HEK293 (cell line): ENCODE measurements at regions not wholly inside any gene's neighbourhood (a gene's known extent, or its start where the extent isn't known, plus 50 kb on each side); places are given as distances from the start of the nearest gene placed in this dataset.

Source experiments
- CTCF ChIA-PET: fragments of 350-600 bp; formaldehyde crosslinking; extraction: SDS; loops from one replicate; lab custom pipeline; 2021; ENCODE audit warnings: antibody characterized with exemption; lab: Yijun Ruan, JAX
- POLR2A ChIA-PET: fragments of 300-600 bp; formaldehyde crosslinking; extraction: SDS; loops from one replicate; lab custom pipeline; 2020; ENCODE audit warnings: antibody characterized with exemption, inconsistent platforms; lab: Yijun Ruan, JAX
- H3K27ac ChIP-seq: fragments of 200-500 bp; sonication (Bioruptor generic); 2 replicates; pipeline ENCODE4 v1.5.1; 2014; ENCODE audit warnings: low read depth, low read length, control low read depth, inconsistent platforms; ENCODE audit errors: extremely low read depth
- H3K36me3 ChIP-seq, 2 experiments: fragments of 200-500 bp in 1 of 2; sonication (Bioruptor generic) in 1 of 2; 1 replicate in 1 of 2; 2 replicates in 1 of 2; pipeline ENCODE4 v1.5.1; 2014 to 2017; ENCODE audit warnings: inconsistent platforms in 2 of 2, low read length in 2 of 2; ENCODE audit not compliant: control insufficient read depth in 2 of 2, insufficient read depth in 1 of 2
- H3K4me1 ChIP-seq: fragments of 200-500 bp; sonication (Bioruptor generic); 2 replicates; pipeline ENCODE4 v1.5.1; 2014; ENCODE audit warnings: mild to moderate bottlenecking, low read length, inconsistent platforms; ENCODE audit not compliant: control insufficient read depth, insufficient read depth
- H3K4me3 ChIP-seq: 2 replicates; pipeline ENCODE4 v1.5.1; 2011; ENCODE audit warnings: low read depth, mild to moderate bottlenecking, control low read depth, low read length, moderate library complexity
- H3K9me3 ChIP-seq: fragments of 200-500 bp; sonication (Bioruptor generic); 2 replicates; pipeline ENCODE4 v1.5.1; 2014; ENCODE audit warnings: low read depth, low read length, inconsistent platforms; ENCODE audit not compliant: control insufficient read depth, insufficient read depth
- CTCF ChIP-seq: fragments of 450-650 bp; formaldehyde crosslinking; IDR thresholded peaks from 2 replicates; pipeline ENCODE4 v1.5.1; 2016; ENCODE audit warnings: missing biosample characterization, missing genetic modification characterization
- GFI1B ChIP-seq: fragments of 450-650 bp; formaldehyde crosslinking; IDR thresholded peaks from 2 replicates; pipeline ENCODE4 v1.5.1; 2016; ENCODE audit warnings: missing biosample characterization, missing genetic modification characterization
- GLI2 ChIP-seq: fragments of 450-650 bp; formaldehyde crosslinking; IDR thresholded peaks from 2 replicates; pipeline ENCODE4; 2017; ENCODE audit warnings: missing biosample characterization, missing genetic modification characterization, low read depth, borderline replicate concordance
- KLF9 ChIP-seq: fragments of 450-650 bp; formaldehyde crosslinking; IDR thresholded peaks from 2 replicates; pipeline ENCODE4 v1.5.1; 2016; ENCODE audit warnings: missing biosample characterization, missing genetic modification characterization, low read depth
- PRDM6 ChIP-seq: fragments of 450-650 bp; formaldehyde crosslinking; IDR thresholded peaks from 2 replicates; pipeline ENCODE4 v1.5.1; 2017; ENCODE audit warnings: missing biosample characterization, missing genetic modification characterization
- SETDB1 ChIP-seq: IDR thresholded peaks from one replicate; pipeline ENCODE4 v1.6.1; 2017; ENCODE audit warnings: mild to moderate bottlenecking, low read length, moderate library complexity, mixed read lengths; ENCODE audit not compliant: insufficient read length
- ZBTB1 ChIP-seq: fragments of 450-650 bp; formaldehyde crosslinking; IDR thresholded peaks from 2 replicates; pipeline ENCODE4 v1.5.1; 2016; ENCODE audit warnings: missing biosample characterization, missing genetic modification characterization
- ZBTB17 ChIP-seq: fragments of 450-650 bp; formaldehyde crosslinking; IDR thresholded peaks from 2 replicates; pipeline ENCODE4 v1.5.1; 2016; ENCODE audit warnings: missing biosample characterization, missing genetic modification characterization
- ZFP41 ChIP-seq: fragments of 450-650 bp; formaldehyde crosslinking; IDR thresholded peaks from 2 replicates; pipeline ENCODE4 v1.5.1; 2016; ENCODE audit warnings: missing biosample characterization, missing genetic modification characterization, borderline replicate concordance
- ZNF114 ChIP-seq: fragments of 450-650 bp; formaldehyde crosslinking; IDR thresholded peaks from 2 replicates; pipeline ENCODE4 v1.5.0; 2017; ENCODE audit warnings: missing biosample characterization, missing genetic modification characterization
- ZNF133 ChIP-seq: fragments of 450-650 bp; formaldehyde crosslinking; IDR thresholded peaks from 2 replicates; pipeline ENCODE4 v1.5.1; 2016; ENCODE audit warnings: missing biosample characterization, missing genetic modification characterization
- ZNF148 ChIP-seq: fragments of 450-650 bp; formaldehyde crosslinking; IDR thresholded peaks from 2 replicates; pipeline ENCODE4 v1.5.0; 2017; ENCODE audit warnings: missing biosample characterization, missing genetic modification characterization, borderline replicate concordance
- ZNF202 ChIP-seq: fragments of 450-650 bp; formaldehyde crosslinking; IDR thresholded peaks from 2 replicates; pipeline ENCODE4 v1.5.1; 2016; ENCODE audit warnings: missing biosample characterization, missing genetic modification characterization, borderline replicate concordance
- ZNF239 ChIP-seq: fragments of 450-650 bp; formaldehyde crosslinking; IDR thresholded peaks from 2 replicates; pipeline ENCODE4 v1.5.1; 2016; ENCODE audit warnings: missing biosample characterization, missing genetic modification characterization
- ZNF274 ChIP-seq, 2 experiments: fragments of 200-500 bp in 1 of 2; fragments of 450-650 bp in 1 of 2; sonication (Bioruptor generic) in 1 of 2; formaldehyde crosslinking in 1 of 2; IDR thresholded peaks; 2 replicates each; pipeline versions ENCODE4 v1.5.1 to v1.6.1; 2014 to 2016; ENCODE audit warnings: borderline replicate concordance in 1 of 2, inconsistent platforms in 1 of 2, low read length in 1 of 2, missing biosample characterization in 1 of 2, missing genetic modification characterization in 1 of 2
- ZNF302 ChIP-seq: fragments of 450-650 bp; formaldehyde crosslinking; IDR thresholded peaks from 2 replicates; pipeline ENCODE4 v1.5.1; 2016; ENCODE audit warnings: missing biosample characterization, missing genetic modification characterization, low read depth
- ZNF324 ChIP-seq: fragments of 450-650 bp; formaldehyde crosslinking; IDR thresholded peaks from 2 replicates; pipeline ENCODE4 v1.5.1; 2016; ENCODE audit warnings: missing biosample characterization, missing genetic modification characterization
- ZNF341 ChIP-seq: fragments of 450-650 bp; formaldehyde crosslinking; IDR thresholded peaks from 2 replicates; pipeline ENCODE4; 2016; ENCODE audit warnings: low read depth, missing biosample characterization, missing genetic modification characterization
- ZNF391 ChIP-seq: fragments of 450-650 bp; formaldehyde crosslinking; IDR thresholded peaks from 2 replicates; pipeline ENCODE4 v1.5.1; 2016; ENCODE audit warnings: low read depth, missing biosample characterization, missing genetic modification characterization, borderline replicate concordance
- ZNF501 ChIP-seq: fragments of 450-650 bp; formaldehyde crosslinking; IDR thresholded peaks from 2 replicates; pipeline ENCODE4 v1.5.1; 2016; ENCODE audit warnings: missing biosample characterization, missing genetic modification characterization
- ZNF555 ChIP-seq: fragments of 450-650 bp; formaldehyde crosslinking; conservative IDR thresholded peaks from 2 replicates; pipeline ENCODE4 v1.5.1; 2017; ENCODE audit warnings: missing biosample characterization, mild to moderate bottlenecking, missing genetic modification characterization, inconsistent platforms
- ZNF585B ChIP-seq: fragments of 450-650 bp; formaldehyde crosslinking; IDR thresholded peaks from 2 replicates; pipeline ENCODE4 v1.5.1; 2016; ENCODE audit warnings: missing biosample characterization, missing genetic modification characterization
- ZNF610 ChIP-seq: fragments of 450-650 bp; formaldehyde crosslinking; IDR thresholded peaks from 2 replicates; pipeline ENCODE4 v1.5.1; 2016; ENCODE audit warnings: missing biosample characterization, missing genetic modification characterization, borderline replicate concordance
- ZNF660 ChIP-seq: fragments of 450-650 bp; IDR thresholded peaks from 2 replicates; pipeline ENCODE4 v1.5.1; 2018; ENCODE audit warnings: missing biosample characterization, mild to moderate bottlenecking, missing genetic modification characterization
- ZSCAN16 ChIP-seq: fragments of 450-650 bp; formaldehyde crosslinking; IDR thresholded peaks from 2 replicates; pipeline ENCODE4 v1.5.1; 2016; ENCODE audit warnings: missing biosample characterization, missing genetic modification characterization
- TF ChIP-seq, protein P1 (sequence below): fragments of 450-650 bp; formaldehyde crosslinking; IDR thresholded peaks from 2 replicates; pipeline ENCODE4 v1.5.1; 2016; ENCODE audit warnings: missing biosample characterization, missing genetic modification characterization
- TF ChIP-seq, protein P2 (sequence below): fragments of 450-650 bp; formaldehyde crosslinking; IDR thresholded peaks from 2 replicates; pipeline ENCODE4 v1.5.1; 2016; ENCODE audit warnings: missing biosample characterization, missing genetic modification characterization

DNA sequence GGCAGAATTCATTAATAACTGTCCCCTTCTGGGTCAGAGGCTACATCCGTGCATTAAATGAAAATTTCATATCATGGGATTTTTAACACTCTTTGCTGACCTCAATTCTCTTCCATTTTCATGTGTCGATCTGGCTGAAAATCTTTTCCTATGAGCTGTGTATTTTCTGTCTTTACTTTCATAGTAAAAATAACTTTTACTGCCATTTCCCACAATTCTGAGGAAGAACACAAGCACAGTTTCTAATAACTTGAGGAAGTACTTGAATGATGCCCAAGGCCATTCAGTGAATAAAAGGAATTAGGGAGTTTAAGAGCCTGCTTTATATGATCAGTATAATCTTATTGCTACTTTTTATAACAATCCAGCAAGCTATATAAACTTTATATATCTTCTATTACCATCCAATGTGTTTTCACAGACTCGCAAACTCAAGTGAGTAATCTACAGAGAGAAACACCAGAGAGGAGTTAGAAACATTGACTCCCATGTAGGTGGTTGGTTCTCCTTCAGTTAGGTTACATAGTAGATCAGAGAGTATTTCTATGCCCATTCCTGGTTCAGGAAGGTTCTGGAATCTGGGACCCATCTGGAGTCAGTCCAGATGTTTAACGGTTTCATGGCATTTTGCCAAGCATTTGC, 340.0 kb downstream of the FBXO15 start:
- CTCF ChIA-PET: interaction anchor here (0.7 to 1.0 kb wide), 2 partner anchors 35 to 686 kb away, joined by 3 to 5 read pairs; no protein-coding TSS in a partner anchor
- H3K9me3 ChIP-seq: no peaks in the 10 kb centered on the region
- no peaks in the 10 kb centered on the region for H3K36me3 ChIP-seq
- H3K4me1 ChIP-seq: no peaks in the 10 kb centered on the region
- no peak for TF ChIP-seq ZNF302 (tag by site-specific recombination)
- TF ChIP-seq ZNF660: no peak
- TF ChIP-seq ZNF324: no peak
- no peak for TF ChIP-seq GFI1B (tag by site-specific recombination)
- TF ChIP-seq SETDB1: no peak
- TF ChIP-seq ZNF610 (tag by site-specific recombination): no peak
- TF ChIP-seq ZFP41 (tag by site-specific recombination): no peak
- no peak for TF ChIP-seq ZBTB17 (tag by site-specific recombination)
- no peak for TF ChIP-seq KLF9 (tag by site-specific recombination)
- TF ChIP-seq ZNF501 (tag by site-specific recombination): no peak
- TF ChIP-seq, all 188 proteins: peak for 0
- Histone ChIP-seq H3K4me3 (no peak overlapping the region), H3K27ac (no peak overlapping the region)
- POLR2A ChIA-PET: no interaction called here

DNA sequence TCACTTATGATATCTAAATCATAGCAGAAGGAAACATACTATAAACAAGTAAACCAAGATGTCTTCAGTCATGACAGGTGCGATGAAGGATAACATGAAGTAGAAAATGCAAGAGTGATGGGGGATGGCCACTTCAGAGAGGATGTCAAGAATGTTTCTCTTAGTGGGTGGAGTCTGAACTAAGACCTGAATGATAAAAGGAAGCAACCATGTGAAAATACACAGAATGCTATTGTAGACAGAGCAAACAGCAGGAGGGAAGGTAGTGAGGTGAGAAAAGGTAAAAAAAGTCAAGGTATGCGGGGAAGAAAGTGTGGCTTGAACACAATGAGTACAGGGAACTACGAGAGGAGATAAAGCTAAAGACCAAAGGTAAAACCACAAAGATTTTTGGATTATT, 341.6 kb downstream of the FBXO15 start:
- CTCF ChIA-PET: no interaction called here

More for the DNA sequence above, 341.6 kb downstream of the FBXO15 start:
- H3K9me3 ChIP-seq: no peaks in the 10 kb centered on the region
- no peaks in the 10 kb centered on the region for H3K36me3 ChIP-seq
- no peaks in the 10 kb centered on the region for H3K4me1 ChIP-seq
- POLR2A ChIA-PET: no interaction called here
- no peak overlapping the region for H3K27ac ChIP-seq
- TF ChIP-seq PRDM6 (tag by site-specific recombination) (no peak), ZBTB1 (tag by site-specific recombination) (no peak), ZNF585B (no peak), ZNF202 (tag by site-specific recombination) (no peak), ZNF114 (tag by site-specific recombination) (no peak), CTCF (tag by site-specific recombination) (no peak), ZNF274 (IDR thresholded peaks at IDR 0.05; ENCODE audit: low read length) (no peak), ZNF274 (tag by site-specific recombination; IDR thresholded peaks at IDR 0.05; ENCODE audit: borderline replicate concordance) (no peak), ZNF148 (tag by site-specific recombination) (no peak), ZNF341 (tag by site-specific recombination) (no peak), ZNF239 (tag by site-specific recombination) (no peak), ZNF555 (tag by site-specific recombination) (no peak), ZNF391 (tag by site-specific recombination) (no peak), GLI2 (tag by site-specific recombination) (no peak), ZNF610 (tag by site-specific recombination) (no peak), ZSCAN16 (tag by site-specific recombination) (no peak), ZNF133 (no peak)
- TF ChIP-seq, protein P1, sequence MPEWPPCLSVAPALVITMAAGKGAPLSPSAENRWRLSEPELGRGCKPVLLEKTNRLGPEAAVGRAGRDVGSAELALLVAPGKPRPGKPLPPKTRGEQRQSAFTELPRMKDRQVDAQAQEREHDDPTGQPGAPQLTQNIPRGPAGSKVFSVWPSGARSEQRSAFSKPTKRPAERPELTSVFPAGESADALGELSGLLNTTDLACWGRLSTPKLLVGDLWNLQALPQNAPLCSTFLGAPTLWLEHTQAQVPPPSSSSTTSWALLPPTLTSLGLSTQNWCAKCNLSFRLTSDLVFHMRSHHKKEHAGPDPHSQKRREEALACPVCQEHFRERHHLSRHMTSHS (tag by site-specific recombination): no peak
- TF ChIP-seq, protein P2, sequence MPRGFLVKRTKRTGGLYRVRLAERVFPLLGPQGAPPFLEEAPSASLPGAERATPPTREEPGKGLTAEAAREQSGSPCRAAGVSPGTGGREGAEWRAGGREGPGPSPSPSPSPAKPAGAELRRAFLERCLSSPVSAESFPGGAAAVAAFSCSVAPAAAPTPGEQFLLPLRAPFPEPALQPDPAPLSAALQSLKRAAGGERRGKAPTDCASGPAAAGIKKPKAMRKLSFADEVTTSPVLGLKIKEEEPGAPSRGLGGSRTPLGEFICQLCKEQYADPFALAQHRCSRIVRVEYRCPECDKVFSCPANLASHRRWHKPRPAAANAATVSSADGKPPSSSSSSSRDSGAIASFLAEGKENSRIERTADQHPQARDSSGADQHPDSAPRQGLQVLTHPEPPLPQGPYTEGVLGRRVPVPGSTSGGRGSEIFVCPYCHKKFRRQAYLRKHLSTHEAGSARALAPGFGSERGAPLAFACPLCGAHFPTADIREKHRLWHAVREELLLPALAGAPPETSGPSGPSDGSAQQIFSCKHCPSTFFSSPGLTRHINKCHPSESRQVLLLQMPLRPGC (tag by site-specific recombination): no peak
- H3K4me3 ChIP-seq: no peak overlapping the region
